Umbilical cord (tissue), 1 donor: ENCODE measurements at regions not wholly inside any gene's neighbourhood (a gene's known extent, or its start where the extent isn't known, plus 50 kb on each side); places are given as distances from the start of the nearest gene placed in this dataset.

ENCODE experiments used
- DNase-seq: peaks from one replicate; pipeline ENCODE4 v3.0.0-alpha.2; 2015; ENCODE audit warnings: low spot score

GRCh38 chr14:82536566-82536965, 1002.9 kb upstream of the SEL1L start:
- DNase-seq: peak; percentile 63

- DNase-seq: no peak
Measured at GRCh38 chr14:82537831-82538230, 1004.2 kb upstream of the SEL1L start.

GRCh38 chr14:82546401-82546800, 1012.7 kb upstream of the SEL1L start:
- no peak for DNase-seq

- DNase-seq: no peak
Measured at GRCh38 chr14:82549306-82549990, 1015.8 kb upstream of the SEL1L start.

GRCh38 chr14:82562881-82563280, 1029.2 kb upstream of the SEL1L start:
- no peak for DNase-seq

- no peak for DNase-seq
Measured at GRCh38 chr14:82565825-82566224, 1032.2 kb upstream of the SEL1L start.

GRCh38 chr14:82587226-82587625, 1053.6 kb upstream of the SEL1L start:
- DNase-seq: no peak

GRCh38 chr14:82595466-82595865, 1061.8 kb upstream of the SEL1L start:
- DNase-seq: peak; percentile 42

GRCh38 chr14:82602794-82603193, 1069.1 kb upstream of the SEL1L start:
- no peak for DNase-seq

- no peak for DNase-seq
Measured at GRCh38 chr14:82604819-82605218, 1071.2 kb upstream of the SEL1L start.

- no peak for DNase-seq
Measured at GRCh38 chr14:82621881-82622450, 1088.3 kb upstream of the SEL1L start.

GRCh38 chr14:82626156-82627066, 1092.8 kb upstream of the SEL1L start:
- DNase-seq: no peak

GRCh38 chr14:82635915-82636314, 1102.3 kb upstream of the SEL1L start:
- no peak for DNase-seq

GRCh38 chr14:82636426-82636825, 1102.8 kb upstream of the SEL1L start:
- DNase-seq: no peak

- DNase-seq: no peak
Measured at GRCh38 chr14:82641050-82641540, 1107.4 kb upstream of the SEL1L start.

- peak; percentile 46 for DNase-seq
Measured at GRCh38 chr14:82642425-82642824, 1108.8 kb upstream of the SEL1L start.

- no peak for DNase-seq
Measured at GRCh38 chr14:82647088-82647810, 1113.6 kb upstream of the SEL1L start.

GRCh38 chr14:82655770-82656169, 1122.1 kb upstream of the SEL1L start:
- no peak for DNase-seq

- DNase-seq: no peak
Measured at GRCh38 chr14:82657186-82657675, 1123.6 kb upstream of the SEL1L start.

- no peak for DNase-seq
Measured at GRCh38 chr14:82661258-82661657, 1127.6 kb upstream of the SEL1L start.

GRCh38 chr14:82667006-82667405, 1133.4 kb upstream of the SEL1L start:
- DNase-seq: no peak

- DNase-seq: peak; percentile 15
Measured at GRCh38 chr14:82667501-82667900, 1133.8 kb upstream of the SEL1L start.
